GM19324 (cell line): ENCODE measurements at regions not wholly inside any gene's neighbourhood (a gene's known extent, or its start where the extent isn't known, plus 50 kb on each side); places are given as distances from the start of the nearest gene placed in this dataset.

ENCODE experiments used
- ATAC-seq: cut with Tn5 transposase; IDR thresholded peaks from one replicate; pipeline ENCODE4 v1.9.1; 2021; ENCODE audit warnings: mild to moderate bottlenecking, moderate library complexity; ENCODE audit not compliant: unreplicated experiment, low FRiP score

- ATAC-seq, result no peak
These were observed 109.9 kb downstream of the TLE3 start for GRCh38 chr15:69987492-69988489.

GRCh38 chr15:69988541-69989225 is 109.0 kb downstream of the TLE3 start:
- ATAC-seq, result no peak

GRCh38 chr15:69990566-69991421 is 106.9 kb downstream of the TLE3 start:
- ATAC-seq, result no peak

- ATAC-seq, result no peak
These were observed 106.2 kb downstream of the TLE3 start for GRCh38 chr15:69991551-69991980.

- ATAC-seq, result no peak
These were observed 105.4 kb downstream of the TLE3 start for GRCh38 chr15:69992348-69992747.

- no peak for ATAC-seq
These were observed 103.1 kb downstream of the TLE3 start for GRCh38 chr15:69994429-69995205.

GRCh38 chr15:69996321-69997160 is 101.2 kb downstream of the TLE3 start:
- no peak for ATAC-seq

GRCh38 chr15:69997161-69997485 is 100.6 kb downstream of the TLE3 start:
- no peak for ATAC-seq
